ENCODE measurements at regions not wholly inside any gene's neighbourhood (a gene's known extent, or its start where the extent isn't known, plus 50 kb on each side); places are given as distances from the start of the nearest gene placed in this dataset.
A peak's percentile ranks its signal among the peaks of the same experiment; 100 is the strongest.

- TF ChIP-seq CTCF (IDR thresholded peaks at IDR 0.05; ENCODE audit: low read depth, low read length): no peak
- DNase-seq (ENCODE audit: low read depth in 2 of 2): peak; percentile 6 to 17
- peak overlapping the region; percentile 21 to 31 for H3K4me3 ChIP-seq (replicated peaks in 1 of 2; ENCODE audit: low read depth in 2 of 2, low read length in 2 of 2)
Measured at GRCh38 chr3:28575746-28576613, 227.4 kb upstream of the AZI2 start.

- no peak for DNase-seq (ENCODE audit: low read depth in 2 of 2)
- TF ChIP-seq CTCF (IDR thresholded peaks at IDR 0.05; ENCODE audit: low read depth, low read length): no peak
- H3K4me3 ChIP-seq (replicated peaks in 1 of 2; ENCODE audit: low read depth in 2 of 2, low read length in 2 of 2): no peak overlapping the region
Measured at GRCh38 chr3:28576614-28577200, 228.1 kb upstream of the AZI2 start.

- no peak for DNase-seq (ENCODE audit: low read depth in 2 of 2)
- no peak for TF ChIP-seq CTCF (IDR thresholded peaks at IDR 0.05; ENCODE audit: low read depth, low read length)
- no peak overlapping the region for H3K4me3 ChIP-seq (replicated peaks in 1 of 2; ENCODE audit: low read depth in 2 of 2, low read length in 2 of 2)
Measured at GRCh38 chr3:28577941-28578500, 229.4 kb upstream of the AZI2 start.

- no peak for DNase-seq (ENCODE audit: low read depth in 2 of 2)
- no peak overlapping the region for H3K4me3 ChIP-seq (replicated peaks in 1 of 2; ENCODE audit: low read depth in 2 of 2, low read length in 2 of 2)
- no peak for TF ChIP-seq CTCF (IDR thresholded peaks at IDR 0.05; ENCODE audit: low read depth, low read length)
Measured at GRCh38 chr3:28586325-28586724, 237.7 kb upstream of the AZI2 start.

- TF ChIP-seq CTCF (IDR thresholded peaks at IDR 0.05; ENCODE audit: low read depth, low read length): no peak
- H3K4me3 ChIP-seq (replicated peaks in 1 of 2; ENCODE audit: low read depth in 2 of 2, low read length in 2 of 2): no peak overlapping the region
- no peak for DNase-seq (ENCODE audit: low read depth in 2 of 2)
Measured at GRCh38 chr3:28587723-28588122, 239.1 kb upstream of the AZI2 start.

GRCh38 chr3:28590216-28590615, 241.6 kb upstream of the AZI2 start:
- H3K4me3 ChIP-seq (replicated peaks in 1 of 2; ENCODE audit: low read depth in 2 of 2, low read length in 2 of 2): no peak overlapping the region
- no peak for TF ChIP-seq CTCF (IDR thresholded peaks at IDR 0.05; ENCODE audit: low read depth, low read length)
- DNase-seq (ENCODE audit: low read depth in 2 of 2): peak in 1 of 2 donors; percentile 10

Measured in cardiac fibroblast (primary cell).